ENCODE measurements at regions not wholly inside any gene's neighbourhood (a gene's known extent, or its start where the extent isn't known, plus 50 kb on each side); places are given as distances from the start of the nearest gene placed in this dataset.
"Not testable (repeated sequence)": the region's sequence is repeated elsewhere in the genome, so short reads cannot be mapped to it uniquely, and the experiment has no call there.

GRCh38 chr7:65259864-65260525, 113.7 kb upstream of the ZNF92 start:
- H4K20me1 ChIP-seq (replicated peaks in 1 of 2; ENCODE audit: control insufficient read depth in 1 of 2, insufficient read depth in 2 of 2, low read length in 2 of 2); H4K91ac ChIP-seq (replicated peaks; ENCODE audit: insufficient read length, low read length); H4K5ac ChIP-seq (ENCODE audit: insufficient read length, low read depth, low read length); H4K8ac ChIP-seq (ENCODE audit: extremely low read depth, insufficient read depth, low read length); H3K27ac ChIP-seq (ENCODE audit: low read depth, low read length); H3K23me2 ChIP-seq (ENCODE audit: low read depth, low read length); H3K56ac ChIP-seq (replicated peaks; ENCODE audit: insufficient read length, low read depth, low read length); DNase-seq (ENCODE audit: low read depth in 1 of 2, low spot score in 2 of 2); H3K14ac ChIP-seq (ENCODE audit: insufficient read length); H3K36me3 ChIP-seq (ENCODE audit: control insufficient read depth in 2 of 4, insufficient read depth in 4 of 4, low read length in 3 of 4); H2BK20ac ChIP-seq (ENCODE audit: low read length); H2AFZ ChIP-seq (ENCODE audit: low read length); H3K4me2 ChIP-seq (ENCODE audit: insufficient read depth in 1 of 2, low read depth in 2 of 2, low read length in 2 of 2); H3K79me2 ChIP-seq (ENCODE audit: control insufficient read depth in 1 of 2, insufficient read depth in 2 of 2, low read length in 2 of 2); POLR2A ChIA-PET (ENCODE audit: partially characterized antibody); H3K18ac ChIP-seq (ENCODE audit: extremely low read depth, low read length); H2BK12ac ChIP-seq (ENCODE audit: low read depth, low read length); H2AK5ac ChIP-seq (ENCODE audit: low read depth, low read length); H3K27me3 ChIP-seq (replicated peaks in 1 of 4; ENCODE audit: control insufficient read depth in 3 of 4, extremely low read depth in 1 of 4, insufficient read depth in 3 of 4, low read length in 3 of 4); H3K23ac ChIP-seq (ENCODE audit: insufficient read length); H3K4me1 ChIP-seq (replicated peaks in 1 of 4; ENCODE audit: control insufficient read depth in 3 of 4, insufficient read depth in 4 of 4, low read length in 3 of 4); H2BK15ac ChIP-seq (ENCODE audit: low read length); H3K79me1 ChIP-seq (ENCODE audit: low read depth, low read length); H3K9ac ChIP-seq (replicated peaks in 1 of 4; ENCODE audit: extremely low read depth in 1 of 4, low read depth in 3 of 4, low read length in 3 of 4); H3K4me3 ChIP-seq (ENCODE audit: extremely low read depth in 1 of 4, insufficient read depth in 2 of 4, low read depth in 3 of 4, low read length in 4 of 4); CTCF ChIA-PET (ENCODE audit: partially characterized antibody); H3K9me3 ChIP-seq (ENCODE audit: insufficient read depth in 2 of 2, low read depth in 1 of 2, low read length in 1 of 2); H2BK5ac ChIP-seq (ENCODE audit: low read depth, low read length); H3K4ac ChIP-seq (replicated peaks; ENCODE audit: insufficient read length, low read depth, low read length); H2BK120ac ChIP-seq (replicated peaks; ENCODE audit: low read depth, low read length); FAIRE-seq: not testable (repeated sequence)
- WGBS, 2 experiments (ENCODE audit: extremely low coverage in 1 of 2, insufficient coverage in 1 of 2, insufficient read length in 1 of 2, insufficient replicate concordance in 2 of 2, low coverage in 1 of 2, low lambda C conversion rate in 2 of 2, missing lambda C conversion rate in 1 of 2) = 60% methylated on average over 3 of the region's 10 CpGs; no CpG with 5 or more reads in 1 of the 2 experiments
